Fibroblast of lung (primary cell): ENCODE measurements at regions not wholly inside any gene's neighbourhood (a gene's known extent, or its start where the extent isn't known, plus 50 kb on each side); places are given as distances from the start of the nearest gene placed in this dataset.

ENCODE experiments used
- DNase-seq, 2 donors: peaks; one replicate each; pipeline versions ENCODE4 v3.0.0 to v3.0.0-alpha.2; 2010; ENCODE audit warnings: low read depth in 2 of 2
- H2AFZ ChIP-seq: 2 replicates; pipeline ENCODE4 v1.5.1; 2012; ENCODE audit warnings: low read length, control low read depth, inconsistent platforms
- H3K27ac ChIP-seq: 2 replicates; pipeline ENCODE4 v1.5.1; 2011; ENCODE audit warnings: low read length, control low read depth; ENCODE audit not compliant: insufficient read depth
- H3K27me3 ChIP-seq: 2 replicates; pipeline ENCODE4 v1.5.1; 2011; ENCODE audit warnings: mild to moderate bottlenecking, low read length; ENCODE audit not compliant: control insufficient read depth, insufficient read depth
- H3K36me3 ChIP-seq: 2 replicates; pipeline ENCODE4 v1.5.1; 2011; ENCODE audit warnings: low read length; ENCODE audit not compliant: control insufficient read depth, insufficient read depth
- H3K4me1 ChIP-seq: 2 replicates; pipeline ENCODE4 v1.5.1; 2011; ENCODE audit warnings: low read length; ENCODE audit not compliant: control insufficient read depth, insufficient read depth; ENCODE audit errors: extremely low read depth
- H3K4me2 ChIP-seq: 2 replicates; pipeline ENCODE4 v1.5.1; 2011; ENCODE audit warnings: low read length, control low read depth; ENCODE audit not compliant: insufficient read depth; ENCODE audit errors: extremely low read depth
- H3K4me3 ChIP-seq, 4 experiments: fragments of 200-600 bp in 1 of 4; sonication (generic) in 1 of 4; replicated peaks in 1 of 4; 2 replicates each; pipeline ENCODE4 v1.5.1; 2011 to 2016; ENCODE audit warnings: low read length in 4 of 4, low read depth in 3 of 4, mild to moderate bottlenecking in 3 of 4, control low read depth in 2 of 4, inconsistent platforms in 1 of 4, mixed read lengths in 1 of 4; ENCODE audit not compliant: insufficient read depth in 1 of 4; ENCODE audit errors: control extremely low read depth in 1 of 4
- H3K79me2 ChIP-seq: 2 replicates; pipeline ENCODE4 v1.5.1; 2012; ENCODE audit warnings: mild to moderate bottlenecking, low read length, inconsistent platforms; ENCODE audit not compliant: control insufficient read depth, insufficient read depth
- H3K9ac ChIP-seq: 2 replicates; pipeline ENCODE4 v1.5.1; 2011; ENCODE audit warnings: mild to moderate bottlenecking, low read length, control low read depth; ENCODE audit not compliant: insufficient read depth
- H3K9me3 ChIP-seq: 2 replicates; pipeline ENCODE4 v1.5.1; 2012; ENCODE audit warnings: low read depth, low read length; ENCODE audit not compliant: control insufficient read depth, insufficient read depth
- H4K20me1 ChIP-seq: 2 replicates; pipeline ENCODE4 v1.5.1; 2011; ENCODE audit warnings: low read length; ENCODE audit not compliant: control insufficient read depth, insufficient read depth; ENCODE audit errors: extremely low read depth
- EZH2 ChIP-seq: IDR thresholded peaks from 2 replicates; pipeline ENCODE4 v1.5.1; 2012; ENCODE audit warnings: low read length, control low read depth, mild to moderate bottlenecking; ENCODE audit errors: missing control alignments
- TF ChIP-seq, protein P1 (sequence below), 2 donors: IDR thresholded peaks in 1 of 2; conservative IDR thresholded peaks in 1 of 2; 1 replicate in 1 of 2; 2 replicates in 1 of 2; pipeline ENCODE4 v1.5.1; 2011 to 2012; ENCODE audit warnings: low read length in 2 of 2, control low read depth in 1 of 2, inconsistent platforms in 1 of 2, low read depth in 1 of 2, mild to moderate bottlenecking in 1 of 2

DNA sequence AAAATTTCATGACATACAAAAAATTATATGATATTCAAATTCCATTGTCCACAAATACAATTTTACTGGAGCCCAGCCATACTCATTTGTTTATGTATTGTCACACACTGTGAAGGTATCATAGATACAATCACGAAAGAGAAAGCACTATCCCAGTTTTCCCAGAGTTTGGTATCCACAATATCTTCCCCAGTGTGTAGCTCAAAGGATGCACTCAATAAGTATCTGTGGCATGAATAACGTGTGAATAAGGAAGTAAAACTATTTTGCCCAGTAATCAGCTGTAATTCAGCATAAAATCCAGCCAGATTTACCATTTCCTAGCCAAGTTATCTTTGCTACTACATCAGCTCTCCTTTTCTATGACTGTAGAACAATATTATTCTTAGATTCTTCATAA lies 131.3 kb upstream of the KCNMB2 start:
- Histone ChIP-seq H3K4me2 (peak overlapping the region; percentile 41), H2AFZ (no peak overlapping the region), H3K27ac (no peak overlapping the region), H3K4me3 (no peak overlapping the region), H3K79me2 (no peaks in the 10 kb centered on the region), H4K20me1 (no peaks in the 10 kb centered on the region), H3K4me1 (no peaks in the 10 kb centered on the region), H3K9me3 (no peaks in the 10 kb centered on the region), H3K36me3 (no peaks in the 10 kb centered on the region), H3K27me3 (no peaks in the 10 kb centered on the region), H3K9ac (no peak overlapping the region)
- peak in 1 of 2 donors; percentile 35 for DNase-seq
- TF ChIP-seq EZH2, result no peak
- TF ChIP-seq, protein P1, sequence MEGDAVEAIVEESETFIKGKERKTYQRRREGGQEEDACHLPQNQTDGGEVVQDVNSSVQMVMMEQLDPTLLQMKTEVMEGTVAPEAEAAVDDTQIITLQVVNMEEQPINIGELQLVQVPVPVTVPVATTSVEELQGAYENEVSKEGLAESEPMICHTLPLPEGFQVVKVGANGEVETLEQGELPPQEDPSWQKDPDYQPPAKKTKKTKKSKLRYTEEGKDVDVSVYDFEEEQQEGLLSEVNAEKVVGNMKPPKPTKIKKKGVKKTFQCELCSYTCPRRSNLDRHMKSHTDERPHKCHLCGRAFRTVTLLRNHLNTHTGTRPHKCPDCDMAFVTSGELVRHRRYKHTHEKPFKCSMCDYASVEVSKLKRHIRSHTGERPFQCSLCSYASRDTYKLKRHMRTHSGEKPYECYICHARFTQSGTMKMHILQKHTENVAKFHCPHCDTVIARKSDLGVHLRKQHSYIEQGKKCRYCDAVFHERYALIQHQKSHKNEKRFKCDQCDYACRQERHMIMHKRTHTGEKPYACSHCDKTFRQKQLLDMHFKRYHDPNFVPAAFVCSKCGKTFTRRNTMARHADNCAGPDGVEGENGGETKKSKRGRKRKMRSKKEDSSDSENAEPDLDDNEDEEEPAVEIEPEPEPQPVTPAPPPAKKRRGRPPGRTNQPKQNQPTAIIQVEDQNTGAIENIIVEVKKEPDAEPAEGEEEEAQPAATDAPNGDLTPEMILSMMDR (conservative IDR thresholded peaks at IDR 0.05 in 1 of 2, IDR thresholded peaks at IDR 0.05 in 1 of 2; ENCODE audit: low read depth in 1 of 2, low read length in 2 of 2), result no peak

DNA sequence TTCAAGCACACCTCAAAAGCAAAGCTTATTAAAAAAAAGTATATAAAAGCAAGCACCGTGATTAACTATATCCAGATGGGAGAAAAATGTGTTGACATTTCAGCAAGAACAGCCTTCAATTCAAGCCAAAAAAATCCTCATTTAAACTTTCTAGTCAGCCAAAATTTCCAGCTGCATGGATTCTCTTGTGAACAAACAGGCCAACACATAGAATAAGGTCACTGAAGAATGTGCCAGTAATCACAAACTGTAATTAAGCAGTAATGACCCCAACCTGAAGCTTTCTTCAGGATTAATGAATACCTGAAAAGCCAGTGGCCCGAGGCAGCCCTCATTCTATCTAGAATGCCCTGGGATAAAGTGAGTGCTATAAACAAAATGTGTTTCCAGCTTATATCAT lies 130.7 kb upstream of the KCNMB2 start:
- no peak overlapping the region for H3K4me3 ChIP-seq

DNA sequence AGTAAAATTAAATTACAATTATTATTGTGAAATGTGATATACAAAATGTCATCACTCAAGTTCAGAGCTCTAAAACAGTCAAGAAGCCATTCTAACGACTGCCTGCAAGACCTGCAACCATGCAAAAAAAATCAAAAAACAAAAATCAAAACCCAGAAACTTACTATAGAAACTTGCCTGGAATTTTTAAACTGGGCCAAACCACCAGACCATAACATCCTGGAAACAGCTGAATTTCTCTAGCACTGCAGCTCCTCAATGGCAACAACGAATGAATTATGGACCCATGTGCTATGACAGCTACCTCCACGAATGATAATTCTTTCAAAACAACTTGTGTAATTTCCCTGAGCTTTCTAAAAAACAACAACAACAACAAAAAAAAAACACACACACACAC lies 130.0 kb upstream of the KCNMB2 start:
- peak in 1 of 2 donors; percentile 80 for DNase-seq
- H3K9ac ChIP-seq, result no peak overlapping the region
- no peak for TF ChIP-seq EZH2
- TF ChIP-seq, protein P1 (conservative IDR thresholded peaks at IDR 0.05 in 1 of 2, IDR thresholded peaks at IDR 0.05 in 1 of 2; ENCODE audit: low read depth in 1 of 2, low read length in 2 of 2), result no peak

More for the DNA sequence above, 130.7 kb upstream of the KCNMB2 start:
- no peaks in the 10 kb centered on the region for H3K4me1 ChIP-seq
- H3K9ac ChIP-seq, result no peak overlapping the region
- H4K20me1 ChIP-seq, result no peaks in the 10 kb centered on the region
- no peaks in the 10 kb centered on the region for H3K27me3 ChIP-seq
- H3K27ac ChIP-seq, result no peak overlapping the region
- peak overlapping the region; percentile 41 for H3K4me2 ChIP-seq
- H3K9me3 ChIP-seq, result no peaks in the 10 kb centered on the region
- no peaks in the 10 kb centered on the region for H3K79me2 ChIP-seq
- no peak overlapping the region for H2AFZ ChIP-seq
- TF ChIP-seq, protein P1 (conservative IDR thresholded peaks at IDR 0.05 in 1 of 2, IDR thresholded peaks at IDR 0.05 in 1 of 2; ENCODE audit: low read depth in 1 of 2, low read length in 2 of 2), result no peak
- no peak for TF ChIP-seq EZH2
- peak; percentile 50 to 76 for DNase-seq
- no peaks in the 10 kb centered on the region for H3K36me3 ChIP-seq

More for the DNA sequence above, 130.0 kb upstream of the KCNMB2 start:
- H3K36me3 ChIP-seq, result no peaks in the 10 kb centered on the region
- H2AFZ ChIP-seq, result no peak overlapping the region
- no peaks in the 10 kb centered on the region for H3K9me3 ChIP-seq
- H3K79me2 ChIP-seq, result no peaks in the 10 kb centered on the region
- H3K27ac ChIP-seq, result no peak overlapping the region
- no peaks in the 10 kb centered on the region for H3K4me1 ChIP-seq
- H3K4me3 ChIP-seq, result no peak overlapping the region
- H3K4me2 ChIP-seq, result no peak overlapping the region
- no peaks in the 10 kb centered on the region for H4K20me1 ChIP-seq
- no peaks in the 10 kb centered on the region for H3K27me3 ChIP-seq
